HepG2 (cell line): ENCODE measurements at regions not wholly inside any gene's neighbourhood (a gene's known extent, or its start where the extent isn't known, plus 50 kb on each side); places are given as distances from the start of the nearest gene placed in this dataset.

Source experiments
- FOXM1 ChIP-seq: sonication (generic); formaldehyde crosslinking; IDR thresholded peaks from 2 replicates; pipeline ENCODE4 v1.5.0; 2020; ENCODE audit warnings: missing genetic modification reagents
- MTA1 ChIP-seq: sonication (generic); formaldehyde crosslinking; IDR thresholded peaks from 2 replicates; pipeline ENCODE4 v1.4.0; 2020; ENCODE audit warnings: missing genetic modification reagents, mild to moderate bottlenecking, borderline replicate concordance
- RELA ChIP-seq: sonication (generic); formaldehyde crosslinking; IDR thresholded peaks from 2 replicates; pipeline ENCODE4 v1.4.0; 2020; ENCODE audit warnings: missing genetic modification reagents
- TEAD3 ChIP-seq: optimal IDR thresholded peaks from 2 replicates; pipeline ENCODE3; 2016; ENCODE audit warnings: borderline replicate concordance
- ZFX ChIP-seq: sonication (generic); formaldehyde crosslinking; IDR thresholded peaks from 2 replicates; pipeline ENCODE4 v1.4.0; 2020; ENCODE audit warnings: mild to moderate bottlenecking, low read depth, missing genetic modification reagents, moderate library complexity
- ZNF234 ChIP-seq: sonication (generic); formaldehyde crosslinking; conservative IDR thresholded peaks from 2 replicates; pipeline ENCODE4 v1.5.1; 2020; ENCODE audit warnings: mild to moderate bottlenecking, missing genetic modification reagents
- ZNF24 ChIP-seq: fragments of 450-650 bp; IDR thresholded peaks from 2 replicates; pipeline ENCODE4 v1.6.1; 2017; ENCODE audit warnings: antibody characterized with exemption, mild to moderate bottlenecking
- ZNF382 ChIP-seq: sonication (generic); formaldehyde crosslinking; IDR thresholded peaks from 2 replicates; pipeline ENCODE4 v1.5.0; 2020; ENCODE audit warnings: missing genetic modification reagents, mild to moderate bottlenecking, borderline replicate concordance
- ZNF800 ChIP-seq: sonication (generic); formaldehyde crosslinking; IDR thresholded peaks from 2 replicates; pipeline ENCODE4 v1.4.0; 2020; ENCODE audit warnings: missing genetic modification reagents
- TF ChIP-seq, protein P1 (sequence below): sonication (generic); formaldehyde crosslinking; conservative IDR thresholded peaks from 2 replicates; pipeline ENCODE4 v1.4.0; 2020; ENCODE audit warnings: missing genetic modification reagents
- TF ChIP-seq, protein P2 (sequence below): sonication (generic); formaldehyde crosslinking; IDR thresholded peaks from 2 replicates; pipeline ENCODE4 v1.4.0; 2020; ENCODE audit warnings: missing genetic modification reagents
- TF ChIP-seq, protein P3 (sequence below): sonication (generic); formaldehyde crosslinking; IDR thresholded peaks from 2 replicates; pipeline ENCODE4 v1.5.0; 2020; ENCODE audit warnings: mild to moderate bottlenecking, missing genetic modification reagents, moderate library complexity
- TF ChIP-seq, protein P4 (sequence below): fragments of 450-650 bp; IDR thresholded peaks from 2 replicates; pipeline ENCODE4 v1.6.1; 2017; ENCODE audit warnings: mild to moderate bottlenecking

- no peak for TF ChIP-seq ZNF234 (CRISPR knock-in tag)
- TF ChIP-seq MTA1 (CRISPR knock-in tag) = no peak
- TF ChIP-seq FOXM1 = no peak
- TF ChIP-seq, protein P1, sequence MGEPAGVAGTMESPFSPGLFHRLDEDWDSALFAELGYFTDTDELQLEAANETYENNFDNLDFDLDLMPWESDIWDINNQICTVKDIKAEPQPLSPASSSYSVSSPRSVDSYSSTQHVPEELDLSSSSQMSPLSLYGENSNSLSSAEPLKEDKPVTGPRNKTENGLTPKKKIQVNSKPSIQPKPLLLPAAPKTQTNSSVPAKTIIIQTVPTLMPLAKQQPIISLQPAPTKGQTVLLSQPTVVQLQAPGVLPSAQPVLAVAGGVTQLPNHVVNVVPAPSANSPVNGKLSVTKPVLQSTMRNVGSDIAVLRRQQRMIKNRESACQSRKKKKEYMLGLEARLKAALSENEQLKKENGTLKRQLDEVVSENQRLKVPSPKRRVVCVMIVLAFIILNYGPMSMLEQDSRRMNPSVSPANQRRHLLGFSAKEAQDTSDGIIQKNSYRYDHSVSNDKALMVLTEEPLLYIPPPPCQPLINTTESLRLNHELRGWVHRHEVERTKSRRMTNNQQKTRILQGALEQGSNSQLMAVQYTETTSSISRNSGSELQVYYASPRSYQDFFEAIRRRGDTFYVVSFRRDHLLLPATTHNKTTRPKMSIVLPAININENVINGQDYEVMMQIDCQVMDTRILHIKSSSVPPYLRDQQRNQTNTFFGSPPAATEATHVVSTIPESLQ = no peak
- no peak for TF ChIP-seq ZNF382 (CRISPR knock-in tag)
- TF ChIP-seq, protein P2, sequence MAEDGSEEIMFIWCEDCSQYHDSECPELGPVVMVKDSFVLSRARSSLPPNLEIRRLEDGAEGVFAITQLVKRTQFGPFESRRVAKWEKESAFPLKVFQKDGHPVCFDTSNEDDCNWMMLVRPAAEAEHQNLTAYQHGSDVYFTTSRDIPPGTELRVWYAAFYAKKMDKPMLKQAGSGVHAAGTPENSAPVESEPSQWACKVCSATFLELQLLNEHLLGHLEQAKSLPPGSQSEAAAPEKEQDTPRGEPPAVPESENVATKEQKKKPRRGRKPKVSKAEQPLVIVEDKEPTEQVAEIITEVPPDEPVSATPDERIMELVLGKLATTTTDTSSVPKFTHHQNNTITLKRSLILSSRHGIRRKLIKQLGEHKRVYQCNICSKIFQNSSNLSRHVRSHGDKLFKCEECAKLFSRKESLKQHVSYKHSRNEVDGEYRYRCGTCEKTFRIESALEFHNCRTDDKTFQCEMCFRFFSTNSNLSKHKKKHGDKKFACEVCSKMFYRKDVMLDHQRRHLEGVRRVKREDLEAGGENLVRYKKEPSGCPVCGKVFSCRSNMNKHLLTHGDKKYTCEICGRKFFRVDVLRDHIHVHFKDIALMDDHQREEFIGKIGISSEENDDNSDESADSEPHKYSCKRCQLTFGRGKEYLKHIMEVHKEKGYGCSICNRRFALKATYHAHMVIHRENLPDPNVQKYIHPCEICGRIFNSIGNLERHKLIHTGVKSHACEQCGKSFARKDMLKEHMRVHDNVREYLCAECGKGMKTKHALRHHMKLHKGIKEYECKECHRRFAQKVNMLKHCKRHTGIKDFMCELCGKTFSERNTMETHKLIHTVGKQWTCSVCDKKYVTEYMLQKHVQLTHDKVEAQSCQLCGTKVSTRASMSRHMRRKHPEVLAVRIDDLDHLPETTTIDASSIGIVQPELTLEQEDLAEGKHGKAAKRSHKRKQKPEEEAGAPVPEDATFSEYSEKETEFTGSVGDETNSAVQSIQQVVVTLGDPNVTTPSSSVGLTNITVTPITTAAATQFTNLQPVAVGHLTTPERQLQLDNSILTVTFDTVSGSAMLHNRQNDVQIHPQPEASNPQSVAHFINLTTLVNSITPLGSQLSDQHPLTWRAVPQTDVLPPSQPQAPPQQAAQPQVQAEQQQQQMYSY = no peak
- TF ChIP-seq, protein P3, sequence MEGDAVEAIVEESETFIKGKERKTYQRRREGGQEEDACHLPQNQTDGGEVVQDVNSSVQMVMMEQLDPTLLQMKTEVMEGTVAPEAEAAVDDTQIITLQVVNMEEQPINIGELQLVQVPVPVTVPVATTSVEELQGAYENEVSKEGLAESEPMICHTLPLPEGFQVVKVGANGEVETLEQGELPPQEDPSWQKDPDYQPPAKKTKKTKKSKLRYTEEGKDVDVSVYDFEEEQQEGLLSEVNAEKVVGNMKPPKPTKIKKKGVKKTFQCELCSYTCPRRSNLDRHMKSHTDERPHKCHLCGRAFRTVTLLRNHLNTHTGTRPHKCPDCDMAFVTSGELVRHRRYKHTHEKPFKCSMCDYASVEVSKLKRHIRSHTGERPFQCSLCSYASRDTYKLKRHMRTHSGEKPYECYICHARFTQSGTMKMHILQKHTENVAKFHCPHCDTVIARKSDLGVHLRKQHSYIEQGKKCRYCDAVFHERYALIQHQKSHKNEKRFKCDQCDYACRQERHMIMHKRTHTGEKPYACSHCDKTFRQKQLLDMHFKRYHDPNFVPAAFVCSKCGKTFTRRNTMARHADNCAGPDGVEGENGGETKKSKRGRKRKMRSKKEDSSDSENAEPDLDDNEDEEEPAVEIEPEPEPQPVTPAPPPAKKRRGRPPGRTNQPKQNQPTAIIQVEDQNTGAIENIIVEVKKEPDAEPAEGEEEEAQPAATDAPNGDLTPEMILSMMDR (CRISPR knock-in tag) = no peak
- no peak for TF ChIP-seq RELA (CRISPR knock-in tag)
- TF ChIP-seq ZNF800 = no peak
- no peak for TF ChIP-seq TEAD3 (CRISPR knock-in tag)
- no peak for TF ChIP-seq ZFX
- TF ChIP-seq, protein P4, sequence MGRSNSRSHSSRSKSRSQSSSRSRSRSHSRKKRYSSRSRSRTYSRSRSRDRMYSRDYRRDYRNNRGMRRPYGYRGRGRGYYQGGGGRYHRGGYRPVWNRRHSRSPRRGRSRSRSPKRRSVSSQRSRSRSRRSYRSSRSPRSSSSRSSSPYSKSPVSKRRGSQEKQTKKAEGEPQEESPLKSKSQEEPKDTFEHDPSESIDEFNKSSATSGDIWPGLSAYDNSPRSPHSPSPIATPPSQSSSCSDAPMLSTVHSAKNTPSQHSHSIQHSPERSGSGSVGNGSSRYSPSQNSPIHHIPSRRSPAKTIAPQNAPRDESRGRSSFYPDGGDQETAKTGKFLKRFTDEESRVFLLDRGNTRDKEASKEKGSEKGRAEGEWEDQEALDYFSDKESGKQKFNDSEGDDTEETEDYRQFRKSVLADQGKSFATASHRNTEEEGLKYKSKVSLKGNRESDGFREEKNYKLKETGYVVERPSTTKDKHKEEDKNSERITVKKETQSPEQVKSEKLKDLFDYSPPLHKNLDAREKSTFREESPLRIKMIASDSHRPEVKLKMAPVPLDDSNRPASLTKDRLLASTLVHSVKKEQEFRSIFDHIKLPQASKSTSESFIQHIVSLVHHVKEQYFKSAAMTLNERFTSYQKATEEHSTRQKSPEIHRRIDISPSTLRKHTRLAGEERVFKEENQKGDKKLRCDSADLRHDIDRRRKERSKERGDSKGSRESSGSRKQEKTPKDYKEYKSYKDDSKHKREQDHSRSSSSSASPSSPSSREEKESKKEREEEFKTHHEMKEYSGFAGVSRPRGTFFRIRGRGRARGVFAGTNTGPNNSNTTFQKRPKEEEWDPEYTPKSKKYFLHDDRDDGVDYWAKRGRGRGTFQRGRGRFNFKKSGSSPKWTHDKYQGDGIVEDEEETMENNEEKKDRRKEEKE = no peak
- TF ChIP-seq ZNF24 = no peak
These were observed 90.1 kb upstream of the ANKRD1 start for GRCh38 chr10:91010952-91011351.
